ENCODE measurements at regions not wholly inside any gene's neighbourhood (a gene's known extent, or its start where the extent isn't known, plus 50 kb on each side); places are given as distances from the start of the nearest gene placed in this dataset.
"Not testable (repeated sequence)": the region's sequence is repeated elsewhere in the genome, so short reads cannot be mapped to it uniquely, and the experiment has no call there.

GRCh38 chr5:97568382-97568781, 385.3 kb upstream of the RIOK2 start:
- Histone ChIP-seq H4K20me1 (ENCODE audit: insufficient read depth, low read length) (no peaks in the 10 kb centered on the region), H3K4me3 (ENCODE audit: insufficient read depth, low read length) (no peak overlapping the region), H3K27me3 (ENCODE audit: insufficient read depth, low read length) (no peaks in the 10 kb centered on the region), H3K4me2 (ENCODE audit: insufficient read depth, low read length) (no peak overlapping the region), H3K4me1 (ENCODE audit: insufficient read depth, low read length) (no peaks in the 10 kb centered on the region), H3K36me3 (ENCODE audit: insufficient read depth, low read length) (no peaks in the 10 kb centered on the region), H3K9me3 (ENCODE audit: low read depth, low read length) (peaks cover 8% of the 10 kb centered on the region), H2AFZ (ENCODE audit: low read length) (no peak overlapping the region), H3K27ac (ENCODE audit: low read depth, low read length) (no peak overlapping the region), H3K79me2 (ENCODE audit: insufficient read depth, low read length) (no peaks in the 10 kb centered on the region)
- DNase-seq (ENCODE audit: insufficient read length, low spot score, missing footprints) = no peak
- no peak for TF ChIP-seq CTCF (IDR thresholded peaks at IDR 0.05; ENCODE audit: extremely low read depth, low read depth, low read length)

GRCh38 chr5:97570242-97570641, 387.2 kb upstream of the RIOK2 start:
- H4K20me1 ChIP-seq (ENCODE audit: insufficient read depth, low read length) = no peaks in the 10 kb centered on the region
- DNase-seq (ENCODE audit: insufficient read length, low spot score, missing footprints) = no peak
- H3K9me3 ChIP-seq (ENCODE audit: low read depth, low read length) = peaks cover 8% of the 10 kb centered on the region
- no peaks in the 10 kb centered on the region for H3K4me1 ChIP-seq (ENCODE audit: insufficient read depth, low read length)
- H3K27me3 ChIP-seq (ENCODE audit: insufficient read depth, low read length) = no peaks in the 10 kb centered on the region
- no peak overlapping the region for H3K4me2 ChIP-seq (ENCODE audit: insufficient read depth, low read length)
- no peaks in the 10 kb centered on the region for H3K36me3 ChIP-seq (ENCODE audit: insufficient read depth, low read length)
- TF ChIP-seq CTCF (IDR thresholded peaks at IDR 0.05; ENCODE audit: extremely low read depth, low read depth, low read length) = no peak
- H2AFZ ChIP-seq (ENCODE audit: low read length) = no peak overlapping the region
- H3K4me3 ChIP-seq (ENCODE audit: insufficient read depth, low read length) = no peak overlapping the region
- H3K27ac ChIP-seq (ENCODE audit: low read depth, low read length) = no peak overlapping the region
- no peaks in the 10 kb centered on the region for H3K79me2 ChIP-seq (ENCODE audit: insufficient read depth, low read length)

GRCh38 chr5:97575322-97575721, 392.3 kb upstream of the RIOK2 start:
- DNase-seq (ENCODE audit: insufficient read length, low spot score, missing footprints) = no peak
- Histone ChIP-seq H3K4me3 (ENCODE audit: insufficient read depth, low read length) (no peak overlapping the region), H3K9me3 (ENCODE audit: low read depth, low read length) (peaks cover 3% of the 10 kb centered on the region), H3K4me1 (ENCODE audit: insufficient read depth, low read length) (no peaks in the 10 kb centered on the region), H3K27ac (ENCODE audit: low read depth, low read length) (no peak overlapping the region), H3K27me3 (ENCODE audit: insufficient read depth, low read length) (no peaks in the 10 kb centered on the region), H2AFZ (ENCODE audit: low read length) (no peak overlapping the region), H3K4me2 (ENCODE audit: insufficient read depth, low read length) (no peak overlapping the region), H4K20me1 (ENCODE audit: insufficient read depth, low read length) (no peaks in the 10 kb centered on the region), H3K36me3 (ENCODE audit: insufficient read depth, low read length) (no peaks in the 10 kb centered on the region), H3K79me2 (ENCODE audit: insufficient read depth, low read length) (no peaks in the 10 kb centered on the region)
- no peak for TF ChIP-seq CTCF (IDR thresholded peaks at IDR 0.05; ENCODE audit: extremely low read depth, low read depth, low read length)

GRCh38 chr5:97576956-97577355, 393.9 kb upstream of the RIOK2 start:
- Histone ChIP-seq H3K4me3 (ENCODE audit: insufficient read depth, low read length) (no peak overlapping the region), H4K20me1 (ENCODE audit: insufficient read depth, low read length) (no peaks in the 10 kb centered on the region), H3K36me3 (ENCODE audit: insufficient read depth, low read length) (no peaks in the 10 kb centered on the region), H2AFZ (ENCODE audit: low read length) (no peak overlapping the region), H3K27me3 (ENCODE audit: insufficient read depth, low read length) (no peaks in the 10 kb centered on the region), H3K4me2 (ENCODE audit: insufficient read depth, low read length) (no peak overlapping the region), H3K4me1 (ENCODE audit: insufficient read depth, low read length) (no peaks in the 10 kb centered on the region), H3K9me3 (ENCODE audit: low read depth, low read length) (no peaks in the 10 kb centered on the region), H3K79me2 (ENCODE audit: insufficient read depth, low read length) (no peaks in the 10 kb centered on the region), H3K27ac (ENCODE audit: low read depth, low read length) (no peak overlapping the region)
- no peak for TF ChIP-seq CTCF (IDR thresholded peaks at IDR 0.05; ENCODE audit: extremely low read depth, low read depth, low read length)
- no peak for DNase-seq (ENCODE audit: insufficient read length, low spot score, missing footprints)

GRCh38 chr5:97579977-97580376, 396.9 kb upstream of the RIOK2 start:
- not testable (repeated sequence) for H3K9me3 ChIP-seq (ENCODE audit: low read depth, low read length); H3K27me3 ChIP-seq (ENCODE audit: insufficient read depth, low read length); H3K4me3 ChIP-seq (ENCODE audit: insufficient read depth, low read length); H3K27ac ChIP-seq (ENCODE audit: low read depth, low read length); DNase-seq (ENCODE audit: insufficient read length, low spot score, missing footprints); H3K79me2 ChIP-seq (ENCODE audit: insufficient read depth, low read length); H2AFZ ChIP-seq (ENCODE audit: low read length); H4K20me1 ChIP-seq (ENCODE audit: insufficient read depth, low read length); H3K4me2 ChIP-seq (ENCODE audit: insufficient read depth, low read length); H3K36me3 ChIP-seq (ENCODE audit: insufficient read depth, low read length); H3K4me1 ChIP-seq (ENCODE audit: insufficient read depth, low read length)

Measured in osteoblast (primary cell).